ENCODE measurements at regions not wholly inside any gene's neighbourhood (a gene's known extent, or its start where the extent isn't known, plus 50 kb on each side); places are given as distances from the start of the nearest gene placed in this dataset.
A peak's percentile ranks its signal among the peaks of the same experiment; 100 is the strongest.
"Not testable (repeated sequence)": the region's sequence is repeated elsewhere in the genome, so short reads cannot be mapped to it uniquely, and the experiment has no call there.

- DNase-seq = no peak
- intact Hi-C loops (cut with micrococcal nuclease) = no loop called here
- no peak for ATAC-seq
These were observed 600.0 kb downstream of the NR2F1-AS1 start for GRCh38 chr5:92981001-92981400.

GRCh38 chr5:92980491-92980890 lies 600.5 kb downstream of the NR2F1-AS1 start:
- DNase-seq = no peak
- no peak for ATAC-seq

GRCh38 chr5:92979716-92980115 lies 601.3 kb downstream of the NR2F1-AS1 start:
- intact Hi-C loops (cut with micrococcal nuclease) = no loop called here
- no peak for ATAC-seq
- DNase-seq = no peak

More at GRCh38 chr5:92980491-92980890, 600.5 kb downstream of the NR2F1-AS1 start:
- intact Hi-C loops (cut with micrococcal nuclease) = no loop called here

- ATAC-seq (no peak), DNase-seq (no peak)
- intact Hi-C loops (cut with micrococcal nuclease) = no loop called here
These were observed 603.0 kb downstream of the NR2F1-AS1 start for GRCh38 chr5:92977846-92978540.

- no peak for DNase-seq
- no peak for ATAC-seq
- intact Hi-C loops (cut with micrococcal nuclease) = no loop called here
These were observed 604.9 kb downstream of the NR2F1-AS1 start for GRCh38 chr5:92976156-92976555.

GRCh38 chr5:92969781-92970237 lies 611.2 kb downstream of the NR2F1-AS1 start:
- ATAC-seq = no peak
- intact Hi-C loops (cut with micrococcal nuclease) = no loop called here
- no peak for DNase-seq

- intact Hi-C loops (cut with micrococcal nuclease) = no loop called here
- no peak for ATAC-seq
These were observed 611.7 kb downstream of the NR2F1-AS1 start for GRCh38 chr5:92969191-92969780.

GRCh38 chr5:92963800-92964199 lies 617.2 kb downstream of the NR2F1-AS1 start:
- ATAC-seq (no peak), DNase-seq (no peak)
- intact Hi-C loops (cut with micrococcal nuclease) = no loop called here

More at GRCh38 chr5:92969191-92969780, 611.7 kb downstream of the NR2F1-AS1 start:
- DNase-seq = no peak

- DNase-seq (no peak), ATAC-seq (no peak)
- intact Hi-C loops (cut with micrococcal nuclease) = no loop called here
These were observed 618.3 kb downstream of the NR2F1-AS1 start for GRCh38 chr5:92962752-92963151.

GRCh38 chr5:92956886-92957285 lies 624.1 kb downstream of the NR2F1-AS1 start:
- intact Hi-C loops (cut with micrococcal nuclease) = no loop called here

GRCh38 chr5:92952243-92952642 lies 628.8 kb downstream of the NR2F1-AS1 start:
- ATAC-seq (no peak), DNase-seq (no peak)
- intact Hi-C loops (cut with micrococcal nuclease) = no loop called here

More at GRCh38 chr5:92956886-92957285, 624.1 kb downstream of the NR2F1-AS1 start:
- DNase-seq (no peak), ATAC-seq (no peak)

GRCh38 chr5:92951746-92952145 lies 629.3 kb downstream of the NR2F1-AS1 start:
- DNase-seq = no peak
- intact Hi-C loops (cut with micrococcal nuclease) = no loop called here
- no peak for ATAC-seq

GRCh38 chr5:92946546-92946945 lies 634.5 kb downstream of the NR2F1-AS1 start:
- no peak for ATAC-seq
- intact Hi-C loops (cut with micrococcal nuclease) = no loop called here
- DNase-seq = no peak

GRCh38 chr5:92945605-92946097 lies 635.4 kb downstream of the NR2F1-AS1 start:
- DNase-seq (no peak), ATAC-seq (peak; percentile 41)
- intact Hi-C loops (cut with micrococcal nuclease) = no loop called here

- intact Hi-C loops (cut with micrococcal nuclease) = no loop called here
- peak; percentile 19 for ATAC-seq
These were observed 636.0 kb downstream of the NR2F1-AS1 start for GRCh38 chr5:92944903-92945604.

GRCh38 chr5:92944337-92944736 lies 636.7 kb downstream of the NR2F1-AS1 start:
- ATAC-seq (no peak), DNase-seq (no peak)
- intact Hi-C loops (cut with micrococcal nuclease) = no loop called here

More at GRCh38 chr5:92944903-92945604, 636.0 kb downstream of the NR2F1-AS1 start:
- DNase-seq = no peak

GRCh38 chr5:92942762-92943161 lies 638.3 kb downstream of the NR2F1-AS1 start:
- ATAC-seq (no peak), DNase-seq (no peak)
- intact Hi-C loops (cut with micrococcal nuclease) = no loop called here

GRCh38 chr5:92941806-92942205 lies 639.2 kb downstream of the NR2F1-AS1 start:
- DNase-seq (no peak), ATAC-seq (no peak)
- intact Hi-C loops (cut with micrococcal nuclease) = no loop called here

GRCh38 chr5:92939428-92939827 lies 641.6 kb downstream of the NR2F1-AS1 start:
- ATAC-seq = no peak
- intact Hi-C loops (cut with micrococcal nuclease) = no loop called here
- no peak for DNase-seq

- DNase-seq; intact Hi-C loops (cut with micrococcal nuclease); ATAC-seq: not testable (repeated sequence)
These were observed 643.6 kb downstream of the NR2F1-AS1 start for GRCh38 chr5:92937396-92937795.

Data from left ventricle myocardium superior (tissue), 1 donor.